GM12878 (cell line): ENCODE measurements at regions not wholly inside any gene's neighbourhood (a gene's known extent, or its start where the extent isn't known, plus 50 kb on each side); places are given as distances from the start of the nearest gene placed in this dataset.

Experiments used
- CHD4 ChIP-seq: fragments of 200-600 bp; sonication (generic); IDR thresholded peaks from 2 replicates; pipeline ENCODE4 v1.6.1; 2016; ENCODE audit warnings: mild to moderate bottlenecking
- CTCF ChIP-seq, 3 experiments: IDR thresholded peaks in 2 of 3; conservative IDR thresholded peaks in 1 of 3; 2 replicates each; pipeline ENCODE4 v1.5.1; 2011; ENCODE audit warnings: low read depth in 3 of 3, low read length in 3 of 3, mild to moderate bottlenecking in 3 of 3, control low read depth in 2 of 3, moderate library complexity in 2 of 3, inconsistent platforms in 1 of 3, mixed read lengths in 1 of 3; ENCODE audit not compliant: control insufficient read depth in 2 of 3, insufficient read depth in 1 of 3; ENCODE audit errors: extremely low read depth in 1 of 3
- E2F4 ChIP-seq: IDR thresholded peaks from 2 replicates; pipeline ENCODE4 v1.6.1; 2012; ENCODE audit warnings: low read depth, low read length, improper control_type of control experiment
- HDAC2 ChIP-seq: fragments of 200-600 bp; sonication (generic); IDR thresholded peaks from 2 replicates; pipeline ENCODE4 v1.6.1; 2017
- NRF1 ChIP-seq: conservative IDR thresholded peaks from 2 replicates; pipeline ENCODE4 v1.6.1; 2011; ENCODE audit warnings: mild to moderate bottlenecking, low read depth, low read length, improper control_type of control experiment
- ZNF622 ChIP-seq: fragments of 450-650 bp; IDR thresholded peaks from 2 replicates; pipeline ENCODE4 v1.6.1; 2017; ENCODE audit warnings: mild to moderate bottlenecking, inconsistent platforms

- TF ChIP-seq CHD4 (no peak), CTCF (IDR thresholded peaks at IDR 0.05 in 2 of 3, conservative IDR thresholded peaks at IDR 0.05 in 1 of 3; ENCODE audit: control insufficient read depth in 2 of 3, extremely low read depth in 1 of 3, insufficient read depth in 1 of 3, low read depth in 3 of 3, low read length in 3 of 3) (no peak), HDAC2 (no peak), NRF1 (no peak), ZNF622 (no peak), E2F4 (no peak)
These were observed 175.2 kb upstream of the ZC3H12A start for GRCh38 chr1:37299216-37299615.
